ENCODE measurements at regions not wholly inside any gene's neighbourhood (a gene's known extent, or its start where the extent isn't known, plus 50 kb on each side); places are given as distances from the start of the nearest gene placed in this dataset.

GRCh38 chr1:82560566-82560965 lies 759.8 kb downstream of the ADGRL2 start:
- H3K4me1 ChIP-seq: no peaks in the 10 kb centered on the region
- FAIRE-seq: no peak
- no peaks in the 10 kb centered on the region for H3K27me3 ChIP-seq
- H3K9me3 ChIP-seq: no peaks in the 10 kb centered on the region
- DNase-seq: no peak
- no peak for TF ChIP-seq CTCF (IDR thresholded peaks at IDR 0.05)
- no peak overlapping the region for H3K27ac ChIP-seq
- H3K36me3 ChIP-seq: no peaks in the 10 kb centered on the region
- intact Hi-C loops (cut with DNase I): no loop called here
- no peak for ATAC-seq
- H3K4me3 ChIP-seq: no peak overlapping the region

GRCh38 chr1:82555501-82555900 lies 754.8 kb downstream of the ADGRL2 start:
- H3K36me3 ChIP-seq: no peaks in the 10 kb centered on the region
- no peaks in the 10 kb centered on the region for H3K9me3 ChIP-seq
- no peaks in the 10 kb centered on the region for H3K27me3 ChIP-seq
- FAIRE-seq (no peak), ATAC-seq (no peak), DNase-seq (no peak)
- no peak overlapping the region for H3K27ac ChIP-seq
- no peak overlapping the region for H3K4me3 ChIP-seq
- WGBS, 2 donors: 0 to 26% methylated on average over 1 of the region's 1 CpG
- H3K4me1 ChIP-seq: no peaks in the 10 kb centered on the region
- no peak for TF ChIP-seq CTCF (IDR thresholded peaks at IDR 0.05)
- intact Hi-C loops (cut with DNase I): no loop called here

- no peak for ATAC-seq
- Histone ChIP-seq H3K27ac (no peak overlapping the region), H3K36me3 (no peaks in the 10 kb centered on the region), H3K27me3 (no peaks in the 10 kb centered on the region), H3K4me1 (no peaks in the 10 kb centered on the region), H3K9me3 (no peaks in the 10 kb centered on the region), H3K4me3 (no peak overlapping the region)
- TF ChIP-seq CTCF (IDR thresholded peaks at IDR 0.05): no peak
- 63 to 79% methylated on average over 4 of the region's 4 CpGs for WGBS, 2 donors
- no peak for DNase-seq
- intact Hi-C loops (cut with DNase I): no loop called here
- FAIRE-seq: no peak
Measured at GRCh38 chr1:82549841-82550240, 749.1 kb downstream of the ADGRL2 start.

- DNase-seq: no peak
- no peaks in the 10 kb centered on the region for H3K4me1 ChIP-seq
- no peak for FAIRE-seq
- H3K27me3 ChIP-seq: no peaks in the 10 kb centered on the region
- no peaks in the 10 kb centered on the region for H3K9me3 ChIP-seq
- ATAC-seq: no peak
- no peak for TF ChIP-seq CTCF (IDR thresholded peaks at IDR 0.05)
- H3K4me3 ChIP-seq: no peak overlapping the region
- no peaks in the 10 kb centered on the region for H3K36me3 ChIP-seq
- no peak overlapping the region for H3K27ac ChIP-seq
- intact Hi-C loops (cut with DNase I): no loop called here
Measured at GRCh38 chr1:82542766-82543165, 742.0 kb downstream of the ADGRL2 start.

- Histone ChIP-seq H3K27ac (no peak overlapping the region), H3K9me3 (no peaks in the 10 kb centered on the region), H3K27me3 (no peaks in the 10 kb centered on the region), H3K4me1 (no peaks in the 10 kb centered on the region), H3K36me3 (no peaks in the 10 kb centered on the region), H3K4me3 (no peak overlapping the region)
- FAIRE-seq (no peak), DNase-seq (no peak), ATAC-seq (no peak)
- 83 to 93% methylated on average over 4 of the region's 4 CpGs for WGBS, 2 donors
- intact Hi-C loops (cut with DNase I): no loop called here
- no peak for TF ChIP-seq CTCF (IDR thresholded peaks at IDR 0.05)
Measured at GRCh38 chr1:82542141-82542540, 741.4 kb downstream of the ADGRL2 start.

Measured in pancreas (tissue), 10 donors.